HG02840 (cell line): ENCODE measurements at regions not wholly inside any gene's neighbourhood (a gene's known extent, or its start where the extent isn't known, plus 50 kb on each side); places are given as distances from the start of the nearest gene placed in this dataset.
"Not testable (repeated sequence)": the region's sequence is repeated elsewhere in the genome, so short reads cannot be mapped to it uniquely, and the experiment has no call there.

Experiments
- ATAC-seq: cut with Tn5 transposase; IDR thresholded peaks from one replicate; pipeline ENCODE4 v1.9.1; 2021; ENCODE audit warnings: mild to moderate bottlenecking, moderate library complexity, moderate number of reproducible peaks; ENCODE audit not compliant: unreplicated experiment, low FRiP score

DNA sequence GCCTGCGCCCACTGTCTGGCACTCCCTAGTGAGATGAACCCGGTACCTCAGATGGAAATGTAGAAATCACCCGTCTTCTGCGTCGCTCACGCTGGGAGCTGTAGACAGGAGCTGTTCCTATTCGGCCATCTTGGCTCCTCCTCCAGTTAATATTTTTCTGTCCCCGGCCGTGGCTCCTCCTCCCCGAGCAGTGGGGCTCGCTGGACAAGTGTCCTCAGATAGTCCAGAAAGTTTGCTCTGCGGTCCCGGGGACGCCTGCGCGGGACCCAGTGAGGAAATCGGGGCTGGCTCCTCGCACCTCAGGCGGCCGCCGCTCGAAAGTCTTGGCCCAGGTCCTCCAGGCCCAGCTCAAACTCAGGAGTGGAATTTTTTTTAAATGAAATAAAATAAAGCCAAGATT lies 749.3 kb upstream of the CHORDC1 start:
- ATAC-seq: not testable (repeated sequence)

DNA sequence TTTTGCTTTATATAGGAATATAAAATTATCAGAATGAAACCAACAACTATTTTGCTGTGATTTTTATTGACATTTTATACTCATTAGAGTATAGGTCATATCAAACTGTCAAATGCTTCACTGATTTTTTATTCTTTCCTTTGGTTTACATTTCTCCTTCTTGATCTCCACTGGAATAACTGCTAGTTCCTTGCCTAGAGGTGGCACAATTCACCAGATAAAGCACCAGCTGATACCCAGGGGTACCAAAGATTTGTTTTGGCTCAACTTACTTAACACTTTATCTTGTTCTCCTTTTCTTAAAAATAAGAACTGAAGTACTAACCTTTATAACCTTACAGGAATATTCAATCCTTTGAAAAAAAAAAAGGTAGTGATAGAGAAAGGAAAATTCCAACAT lies 725.1 kb upstream of the CHORDC1 start:
- ATAC-seq: no peak

DNA sequence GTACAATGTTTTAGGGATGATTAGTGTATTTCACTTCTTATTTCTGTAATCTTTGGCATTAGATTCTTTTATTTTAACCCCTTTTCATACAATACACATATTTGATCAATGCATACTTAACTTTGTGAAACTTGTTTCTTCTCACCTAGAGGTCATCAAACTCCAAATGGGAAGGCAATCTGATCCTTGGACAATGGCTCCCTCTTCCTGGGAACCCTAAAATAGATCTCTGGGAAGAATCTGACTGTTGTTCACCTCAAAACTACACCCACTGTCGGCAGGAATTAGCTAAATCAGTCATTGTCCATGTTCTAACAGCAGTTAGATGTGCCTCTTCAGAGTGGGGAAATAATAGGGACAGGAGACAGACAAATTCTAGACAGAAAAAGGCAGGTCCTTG lies 707.4 kb upstream of the CHORDC1 start:
- no peak for ATAC-seq

DNA sequence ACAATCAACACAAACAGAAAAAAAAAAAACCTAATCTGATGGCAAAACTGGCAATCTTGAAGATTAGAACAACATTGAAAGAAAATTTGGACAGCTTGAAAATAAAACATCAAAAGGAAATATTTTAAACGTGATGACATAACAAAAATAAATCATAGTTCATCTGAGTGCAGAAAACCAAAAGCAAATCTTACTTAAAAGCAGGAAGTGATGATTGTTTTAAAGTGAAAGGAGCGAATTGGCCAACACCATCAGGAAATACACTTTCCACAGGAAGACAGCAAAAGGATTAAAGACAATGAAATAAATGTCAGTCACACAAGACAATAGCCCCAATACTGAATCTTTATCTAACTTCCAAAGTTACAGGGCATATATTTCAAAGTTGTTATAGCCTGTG lies 696.5 kb upstream of the CHORDC1 start:
- no peak for ATAC-seq

DNA sequence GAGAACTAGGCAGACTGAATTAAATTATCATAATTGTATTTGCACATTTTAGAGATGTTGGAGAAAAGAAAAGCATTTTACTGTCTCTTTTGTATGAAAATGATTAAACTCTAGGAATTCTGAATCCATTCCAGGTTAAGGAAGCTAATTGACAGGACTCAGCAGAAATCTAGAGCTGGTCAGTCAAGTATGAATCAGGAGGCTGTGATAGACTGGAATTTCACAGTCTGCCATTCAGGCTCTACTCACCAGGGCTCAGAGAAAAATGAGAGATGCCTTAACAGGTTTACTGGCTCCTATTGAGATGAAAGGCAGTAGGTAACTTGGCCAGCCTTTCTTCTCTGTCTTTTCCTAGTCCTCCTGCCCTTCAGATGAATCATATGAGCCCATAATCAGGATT lies 693.9 kb upstream of the CHORDC1 start:
- ATAC-seq: no peak

DNA sequence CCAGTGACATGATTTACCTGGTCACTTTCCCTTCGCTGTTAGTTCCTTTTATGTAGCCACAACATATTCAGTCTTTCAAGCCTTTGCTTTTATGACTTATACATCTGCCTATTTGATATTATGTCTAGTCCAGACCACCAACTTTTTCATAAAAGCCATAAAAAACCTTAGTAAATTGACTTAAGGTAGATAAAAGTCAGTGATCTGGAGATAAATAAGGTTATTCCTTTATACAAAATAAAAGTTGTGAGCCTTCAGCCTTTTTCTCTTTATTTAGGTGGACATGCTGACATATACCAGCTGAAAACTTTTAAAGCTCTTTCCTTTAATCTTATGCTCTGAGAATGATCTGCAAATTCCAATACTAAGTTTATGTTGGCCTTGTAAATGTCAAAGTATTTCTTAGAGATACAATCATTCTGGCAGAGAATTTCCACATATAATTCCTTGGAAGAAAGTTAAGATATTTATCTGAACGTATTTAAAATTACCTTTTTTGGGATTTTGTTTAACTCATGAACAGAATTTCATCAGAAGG lies 690.4 kb upstream of the CHORDC1 start:
- no peak for ATAC-seq

DNA sequence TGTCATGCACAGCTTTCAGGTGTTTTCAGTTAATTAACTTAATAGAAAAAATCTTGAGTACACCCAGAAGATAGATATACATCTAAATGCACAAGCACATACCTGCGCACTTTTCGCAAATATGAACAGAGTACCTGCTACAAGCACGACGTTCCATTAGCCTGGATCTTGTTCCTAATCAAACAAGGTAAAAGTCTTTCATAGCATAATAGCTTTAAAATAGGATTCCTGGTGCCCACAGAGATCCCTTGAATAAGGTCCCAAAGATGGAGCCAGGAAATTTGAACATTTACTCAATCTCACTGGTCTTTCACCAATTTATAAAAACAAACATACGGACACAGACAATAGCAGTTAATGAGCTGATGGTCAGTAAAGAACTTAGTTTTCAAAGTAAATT lies 689.8 kb upstream of the CHORDC1 start:
- no peak for ATAC-seq

DNA sequence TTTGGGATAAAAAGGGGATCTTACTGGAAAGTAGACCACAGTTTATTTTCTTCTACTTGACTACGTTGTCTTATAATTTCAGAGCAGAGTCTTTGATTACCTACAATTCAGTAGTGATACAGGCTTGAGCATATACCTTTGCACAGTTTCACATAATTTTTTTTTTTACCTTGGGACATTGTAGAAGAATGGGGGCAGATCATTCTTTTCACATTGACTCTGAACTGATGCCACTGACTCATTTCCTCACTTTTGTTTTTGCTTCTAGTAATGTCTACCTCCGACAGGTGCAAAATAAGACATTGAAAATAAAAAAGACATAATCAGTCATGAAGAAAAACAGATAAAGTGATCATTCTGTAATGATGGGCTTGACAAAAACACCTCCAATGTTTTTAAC lies 688.3 kb upstream of the CHORDC1 start:
- ATAC-seq: no peak

DNA sequence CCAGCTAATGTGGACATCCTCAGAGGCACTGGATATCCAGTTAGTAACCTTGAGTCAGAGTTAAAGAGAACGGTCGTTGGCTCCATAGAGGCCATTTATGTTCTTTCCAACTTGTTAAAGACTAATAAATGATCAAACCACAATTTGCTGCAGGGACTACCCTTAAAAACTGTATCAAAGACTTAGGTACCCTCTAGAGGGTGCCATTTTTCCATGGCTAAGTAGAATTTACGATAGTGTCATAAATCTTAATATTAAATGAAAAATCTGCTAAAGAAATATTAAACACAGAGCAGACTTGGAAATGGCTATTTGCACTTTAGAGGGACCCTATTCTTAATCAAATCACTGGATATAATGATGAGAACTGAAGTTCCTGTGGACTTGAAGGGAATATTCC lies 685.2 kb upstream of the CHORDC1 start:
- no peak for ATAC-seq

DNA sequence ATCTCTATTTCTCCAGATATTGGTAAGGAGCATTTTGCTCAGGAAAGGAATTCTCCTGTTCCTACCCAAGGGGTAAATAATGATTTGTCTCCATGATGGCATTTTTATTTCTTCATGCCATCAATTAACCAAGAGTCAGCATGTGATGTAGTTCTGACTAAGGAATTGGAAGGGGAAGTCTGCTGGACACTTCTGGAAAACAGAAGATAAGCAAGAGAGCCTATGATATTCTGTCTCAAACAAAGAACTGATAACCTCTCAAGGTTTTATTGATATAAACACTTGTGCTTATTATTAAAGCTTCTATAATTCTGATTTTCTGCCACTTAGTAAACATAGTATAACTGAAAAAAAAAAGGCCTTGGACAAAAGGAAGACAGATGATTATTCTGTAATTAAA lies 673.0 kb upstream of the CHORDC1 start:
- no peak for ATAC-seq

DNA sequence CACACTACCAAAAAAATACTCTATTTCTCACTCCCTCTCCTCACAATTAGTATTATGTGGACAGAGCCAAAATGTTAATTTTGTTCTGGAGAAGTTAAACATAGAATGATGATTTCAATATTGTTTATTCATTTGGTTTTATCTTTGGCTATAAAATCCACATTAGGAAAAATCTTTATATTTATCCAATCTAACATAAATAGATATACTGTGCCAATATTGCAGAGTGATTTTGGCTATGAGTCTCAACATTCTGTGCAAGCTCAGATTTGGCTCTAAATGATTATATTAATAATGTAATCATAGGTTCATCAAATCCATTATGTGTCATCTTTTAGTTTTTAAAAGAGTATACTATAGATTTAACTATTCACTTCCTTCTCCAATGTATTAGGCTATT lies 667.5 kb upstream of the CHORDC1 start:
- no peak for ATAC-seq

DNA sequence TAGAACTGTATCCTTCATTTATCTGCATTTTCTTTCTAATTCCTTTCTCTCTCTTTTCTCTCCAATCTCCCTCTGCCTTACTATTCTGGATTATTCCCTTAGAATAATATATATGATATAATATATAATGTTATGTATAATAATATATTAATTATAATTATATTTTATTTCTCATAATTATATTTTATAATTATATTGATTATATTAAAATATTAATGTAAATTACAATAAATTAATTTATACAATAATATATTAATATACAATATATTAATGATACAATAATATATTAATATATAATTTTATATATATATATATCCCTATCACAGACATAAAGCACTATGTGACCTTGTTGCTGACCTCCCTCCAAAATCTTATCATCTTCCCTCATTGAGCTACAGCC lies 661.3 kb upstream of the CHORDC1 start:
- ATAC-seq: no peak

DNA sequence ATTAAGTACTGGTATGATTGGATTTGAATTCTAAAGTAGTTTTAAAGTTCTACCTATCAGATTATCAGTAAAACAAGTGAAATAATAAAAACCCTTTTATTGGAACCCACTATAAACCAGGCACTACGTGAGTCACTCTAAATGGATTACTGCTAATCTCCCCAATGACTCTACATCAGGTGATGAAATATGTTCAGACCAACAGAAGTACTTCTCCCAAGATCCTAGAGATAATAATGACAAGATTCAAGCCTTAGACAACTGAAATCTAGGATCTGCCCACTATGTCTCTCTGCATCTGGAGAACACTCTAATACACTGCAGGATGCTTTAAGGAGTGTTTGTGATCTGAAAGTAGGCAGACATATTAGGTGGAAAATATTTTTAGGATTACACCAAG lies 652.1 kb upstream of the CHORDC1 start:
- no peak for ATAC-seq

DNA sequence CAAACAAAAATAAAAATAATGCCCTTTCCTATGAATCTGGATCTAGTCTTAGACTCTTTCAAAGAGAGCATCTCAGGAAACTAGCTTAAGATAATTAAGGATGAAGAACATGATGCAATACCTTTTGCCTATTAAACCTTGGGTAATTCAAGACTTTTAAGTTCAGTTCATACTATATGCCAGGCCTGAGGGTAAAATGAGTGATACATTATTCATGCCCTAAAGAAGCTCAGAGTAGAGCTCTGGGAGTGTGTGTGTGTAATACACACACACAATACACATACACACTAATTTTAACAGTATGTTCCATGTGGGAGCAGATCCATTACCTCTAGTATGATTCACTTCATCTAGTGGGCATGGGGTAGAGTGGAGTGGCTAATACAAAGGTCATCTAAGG lies 651.4 kb upstream of the CHORDC1 start:
- no peak for ATAC-seq

DNA sequence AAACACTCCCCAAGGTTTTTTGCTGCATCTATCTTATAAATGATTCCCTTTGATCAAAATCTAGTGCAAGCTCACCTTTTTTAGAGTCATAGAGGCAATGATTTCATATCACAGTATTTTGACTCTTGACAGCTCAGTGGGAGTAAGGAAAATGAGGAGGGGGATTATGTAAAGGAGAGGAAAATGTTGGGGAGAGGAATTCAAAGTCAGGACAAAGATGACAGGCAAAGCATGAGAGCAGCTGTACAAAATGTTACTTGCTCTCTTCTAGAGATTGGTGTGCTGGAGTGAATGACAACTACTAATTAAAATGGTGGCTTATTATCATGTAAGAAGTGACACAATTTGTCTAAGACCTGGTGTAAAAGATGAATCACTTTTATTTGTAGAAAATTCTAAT lies 644.6 kb upstream of the CHORDC1 start:
- ATAC-seq: no peak

DNA sequence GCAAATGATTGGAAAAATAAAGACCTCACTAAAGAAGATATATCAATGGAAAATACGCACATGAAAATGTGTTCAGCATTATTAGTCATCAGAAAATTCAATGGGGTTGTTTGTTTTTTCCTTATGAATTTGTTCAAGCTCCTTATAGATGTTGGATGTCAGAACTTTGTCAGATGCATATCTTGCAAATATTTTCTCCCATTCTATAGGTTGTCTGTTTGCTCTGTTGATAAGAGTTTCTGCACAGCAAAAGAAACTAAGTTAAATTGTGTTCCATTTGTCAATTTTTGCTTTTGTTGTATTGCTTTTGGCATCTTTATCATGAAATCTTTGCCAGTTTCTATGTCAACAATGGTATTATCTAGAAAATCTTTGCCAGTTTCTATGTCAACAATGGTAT lies 633.9 kb upstream of the CHORDC1 start:
- no peak for ATAC-seq

DNA sequence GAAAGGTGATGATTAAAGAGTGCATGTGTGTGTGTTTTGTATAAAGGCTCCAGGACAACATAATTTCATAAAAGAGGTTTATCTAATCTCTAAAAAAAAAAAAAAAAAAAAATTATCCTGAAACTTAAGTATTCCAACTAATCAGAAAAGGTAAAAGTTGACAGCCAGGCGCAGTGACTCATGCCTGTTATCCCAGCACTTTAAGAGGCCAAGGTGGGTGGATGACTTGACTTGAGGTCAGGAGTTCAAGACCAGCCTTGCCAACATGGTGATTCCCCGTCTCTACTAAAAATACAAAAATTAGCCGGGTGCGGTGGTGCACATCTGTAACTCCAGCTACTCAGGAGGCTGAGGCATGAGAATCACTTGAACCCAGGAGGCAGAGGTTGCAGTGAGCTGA lies 632.7 kb upstream of the CHORDC1 start:
- ATAC-seq: no peak

DNA sequence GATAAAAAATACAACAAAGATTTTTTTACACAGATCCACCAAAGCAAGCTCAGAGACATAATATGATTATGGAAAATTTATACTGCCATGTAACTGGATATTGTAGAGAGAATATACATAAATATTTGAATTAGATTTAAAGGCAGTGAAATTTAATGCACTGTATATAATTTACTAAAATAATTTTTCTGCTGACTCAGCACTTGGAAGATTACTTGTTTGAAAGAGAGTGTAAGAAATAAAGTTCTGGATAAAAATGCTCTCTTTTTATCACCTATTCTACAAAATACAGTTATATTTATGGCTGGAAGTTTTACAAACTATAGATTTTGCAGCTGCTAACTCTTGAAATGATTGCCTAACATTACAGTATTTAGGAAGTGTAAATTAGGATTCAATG lies 628.3 kb upstream of the CHORDC1 start:
- ATAC-seq: no peak

DNA sequence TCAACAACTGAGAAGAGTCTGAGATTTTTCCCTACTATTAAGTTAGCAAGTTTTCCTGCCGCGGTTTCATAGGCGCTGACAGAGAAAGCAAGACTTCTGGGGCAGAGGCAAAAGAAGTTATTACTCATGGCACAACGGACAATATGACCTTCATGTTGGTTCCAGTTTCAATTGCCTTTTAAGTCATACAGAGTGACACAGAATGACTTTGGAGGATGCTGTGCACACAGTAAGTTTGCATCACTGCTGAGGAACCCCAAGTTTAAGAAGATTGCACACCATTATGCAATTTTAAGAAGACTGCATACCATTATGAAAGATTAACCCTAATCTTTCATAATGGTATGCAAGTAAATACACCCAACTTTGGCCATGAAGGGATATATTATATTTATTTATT lies 626.5 kb upstream of the CHORDC1 start:
- no peak for ATAC-seq

DNA sequence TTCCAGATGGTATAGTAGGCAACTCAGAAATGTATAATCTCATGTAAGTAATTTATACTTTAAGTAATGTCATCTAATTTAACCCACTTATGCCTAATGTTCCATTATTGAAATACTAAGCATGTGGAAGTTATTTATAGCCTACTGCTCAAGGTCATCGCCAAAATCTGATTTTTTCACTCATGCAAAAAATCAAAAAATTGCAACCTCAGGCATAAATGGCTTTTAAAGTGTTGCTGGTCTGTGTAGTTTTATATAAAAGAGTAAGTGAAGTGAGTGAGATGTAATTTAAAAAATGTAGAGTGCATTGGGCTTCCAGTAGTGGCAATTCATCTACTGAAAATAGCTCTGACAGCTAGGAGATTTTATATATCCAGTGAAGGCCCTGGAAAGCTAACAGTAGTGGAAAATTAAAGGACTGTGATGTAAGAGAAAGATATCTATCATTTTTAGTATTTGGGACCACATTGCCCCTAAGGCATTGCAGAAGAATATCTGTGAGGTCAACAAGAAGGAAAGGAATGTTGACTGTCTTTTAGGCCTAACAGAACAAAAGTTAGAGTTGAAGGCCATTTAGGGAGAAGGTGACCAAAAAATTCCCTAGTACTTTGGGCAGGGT lies 624.5 kb upstream of the CHORDC1 start:
- ATAC-seq: no peak

DNA sequence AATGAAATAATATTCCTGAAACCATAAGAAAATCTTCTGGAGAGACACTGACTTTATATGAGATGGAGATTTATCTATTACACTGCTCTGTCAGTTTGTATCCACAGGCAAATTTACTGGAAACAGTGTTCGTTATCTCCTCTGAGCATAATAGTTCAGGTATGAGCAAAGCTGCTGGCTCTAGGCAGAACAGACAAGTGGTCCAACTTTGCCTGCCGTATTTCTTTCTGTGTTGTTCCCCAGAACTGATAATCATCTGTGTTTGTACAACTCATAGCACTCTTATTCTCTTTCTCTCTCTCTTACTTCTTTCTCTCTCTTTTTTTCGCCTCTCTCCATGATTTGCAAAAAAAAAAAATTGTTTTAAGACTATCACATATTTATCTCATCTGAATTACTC lies 623.8 kb upstream of the CHORDC1 start:
- no peak for ATAC-seq

DNA sequence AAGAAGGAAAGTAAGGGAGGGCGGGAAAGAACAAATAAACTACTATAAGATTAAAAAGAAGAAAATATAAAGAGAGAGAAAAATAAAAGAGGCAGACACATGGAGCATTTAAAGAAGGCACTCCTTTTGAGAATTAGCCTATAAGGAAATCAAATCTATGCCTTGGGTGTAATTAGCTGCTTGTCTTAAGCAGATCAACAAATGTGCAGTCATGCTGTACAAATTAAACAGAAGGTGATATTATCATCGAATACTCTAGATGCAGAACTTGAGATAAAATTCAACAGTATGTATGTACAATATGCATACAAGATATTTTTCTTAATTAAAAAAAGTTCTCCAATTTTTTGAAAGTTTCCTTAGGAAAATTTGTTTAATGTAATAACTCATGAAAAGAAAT lies 623.0 kb upstream of the CHORDC1 start:
- ATAC-seq: no peak

DNA sequence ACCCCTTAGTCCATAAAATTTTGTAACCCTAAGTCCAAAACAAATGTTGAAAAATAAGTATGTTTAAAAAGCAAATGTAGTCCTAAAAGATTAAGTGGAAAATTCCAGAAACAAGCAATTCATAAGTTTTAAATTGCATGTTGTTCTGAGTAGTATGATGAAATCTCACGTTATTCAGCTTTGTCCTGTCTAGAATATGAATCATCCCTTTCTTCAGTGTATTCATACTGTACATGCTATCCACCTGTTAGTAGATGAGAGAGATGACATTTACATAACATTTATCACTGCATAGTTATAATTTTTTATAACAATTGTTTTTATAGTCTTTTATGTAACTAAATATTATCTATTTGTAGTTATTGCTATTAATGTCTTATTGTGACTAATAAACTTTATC lies 622.3 kb upstream of the CHORDC1 start:
- ATAC-seq: no peak
